ENCODE measurements at regions not wholly inside any gene's neighbourhood (a gene's known extent, or its start where the extent isn't known, plus 50 kb on each side); places are given as distances from the start of the nearest gene placed in this dataset.

- Histone ChIP-seq H3K27ac (peak overlapping the region; percentile 14), H3K9me3 (ENCODE audit: low read depth) (no peaks in the 10 kb centered on the region), H3K4me1 (ENCODE audit: low read depth) (peaks cover 43% of the 10 kb centered on the region), H3K36me3 (no peaks in the 10 kb centered on the region), H3K4me3 (no peak overlapping the region), H3K27me3 (no peaks in the 10 kb centered on the region)
- TF ChIP-seq CTCF (IDR thresholded peaks at IDR 0.05; ENCODE audit: low read depth, low read length) = no peak
- DNase-seq (ENCODE audit: low read depth in 1 of 2, low spot score in 1 of 2) = no peak
Observed at GRCh38 chr1:112260699-112261098, 135.3 kb upstream of the CTTNBP2NL start.

- Histone ChIP-seq H3K27me3 (no peaks in the 10 kb centered on the region), H3K27ac (no peak overlapping the region), H3K4me1 (ENCODE audit: low read depth) (peaks cover 43% of the 10 kb centered on the region), H3K4me3 (no peak overlapping the region), H3K36me3 (no peaks in the 10 kb centered on the region), H3K9me3 (ENCODE audit: low read depth) (no peaks in the 10 kb centered on the region)
- TF ChIP-seq CTCF (IDR thresholded peaks at IDR 0.05; ENCODE audit: low read depth, low read length) = no peak
- no peak for DNase-seq (ENCODE audit: low read depth in 1 of 2, low spot score in 1 of 2)
Observed at GRCh38 chr1:112262316-112262715, 133.7 kb upstream of the CTTNBP2NL start.

- no peak overlapping the region for H3K4me3 ChIP-seq
- TF ChIP-seq CTCF (IDR thresholded peaks at IDR 0.05; ENCODE audit: low read depth, low read length) = peak; percentile 4
- no peaks in the 10 kb centered on the region for H3K27me3 ChIP-seq
- no peak for DNase-seq (ENCODE audit: low read depth in 1 of 2, low spot score in 1 of 2)
- peaks cover 45% of the 10 kb centered on the region for H3K4me1 ChIP-seq (ENCODE audit: low read depth)
- no peaks in the 10 kb centered on the region for H3K9me3 ChIP-seq (ENCODE audit: low read depth)
- H3K27ac ChIP-seq = peak overlapping the region; percentile 1
- H3K36me3 ChIP-seq = no peaks in the 10 kb centered on the region
Observed at GRCh38 chr1:112263042-112263441, 133.0 kb upstream of the CTTNBP2NL start.

- DNase-seq (ENCODE audit: low read depth in 1 of 2, low spot score in 1 of 2) = peak in 1 of 2 donors; percentile 88
- H3K4me3 ChIP-seq = no peak overlapping the region
- no peaks in the 10 kb centered on the region for H3K36me3 ChIP-seq
- H3K4me1 ChIP-seq (ENCODE audit: low read depth) = peaks cover 45% of the 10 kb centered on the region
- no peaks in the 10 kb centered on the region for H3K9me3 ChIP-seq (ENCODE audit: low read depth)
- H3K27ac ChIP-seq = peak overlapping the region; percentile 1
- TF ChIP-seq CTCF (IDR thresholded peaks at IDR 0.05; ENCODE audit: low read depth, low read length) = no peak
- no peaks in the 10 kb centered on the region for H3K27me3 ChIP-seq
Observed at GRCh38 chr1:112263453-112263852, 132.6 kb upstream of the CTTNBP2NL start.

GRCh38 chr1:112264010-112264409 is 132.0 kb upstream of the CTTNBP2NL start:
- H3K4me1 ChIP-seq (ENCODE audit: low read depth) = peaks cover 45% of the 10 kb centered on the region
- H3K27me3 ChIP-seq = no peaks in the 10 kb centered on the region
- peak in 1 of 2 donors; percentile 46 for DNase-seq (ENCODE audit: low read depth in 1 of 2, low spot score in 1 of 2)
- no peak overlapping the region for H3K27ac ChIP-seq
- H3K36me3 ChIP-seq = no peaks in the 10 kb centered on the region
- TF ChIP-seq CTCF (IDR thresholded peaks at IDR 0.05; ENCODE audit: low read depth, low read length) = peak; percentile 6
- no peaks in the 10 kb centered on the region for H3K9me3 ChIP-seq (ENCODE audit: low read depth)
- H3K4me3 ChIP-seq = no peak overlapping the region

GRCh38 chr1:112264553-112264952 is 131.5 kb upstream of the CTTNBP2NL start:
- H3K4me3 ChIP-seq = no peak overlapping the region
- H3K36me3 ChIP-seq = no peaks in the 10 kb centered on the region
- H3K27ac ChIP-seq = no peak overlapping the region
- peaks cover 45% of the 10 kb centered on the region for H3K4me1 ChIP-seq (ENCODE audit: low read depth)
- H3K27me3 ChIP-seq = no peaks in the 10 kb centered on the region
- TF ChIP-seq CTCF (IDR thresholded peaks at IDR 0.05; ENCODE audit: low read depth, low read length) = no peak
- peak in 1 of 2 donors; percentile 73 for DNase-seq (ENCODE audit: low read depth in 1 of 2, low spot score in 1 of 2)
- no peaks in the 10 kb centered on the region for H3K9me3 ChIP-seq (ENCODE audit: low read depth)
